IPS DF 4.7 (cell line): ENCODE measurements at regions not wholly inside any gene's neighbourhood (a gene's known extent, or its start where the extent isn't known, plus 50 kb on each side); places are given as distances from the start of the nearest gene placed in this dataset.
A peak's percentile ranks its signal among the peaks of the same experiment; 100 is the strongest.
"Not testable (repeated sequence)": the region's sequence is repeated elsewhere in the genome, so short reads cannot be mapped to it uniquely, and the experiment has no call there.

Experiments used
- DNase-seq: peaks from one replicate; pipeline ENCODE4 v3.0.0-alpha.2; 2013; ENCODE audit warnings: low spot score; ENCODE audit errors: extremely low read depth

GRCh38 chr21:27058673-27059605, 92.1 kb upstream of the ADAMTS5 start:
- DNase-seq, result no peak

- no peak for DNase-seq
Observed at GRCh38 chr21:27057997-27058396, 91.1 kb upstream of the ADAMTS5 start.

GRCh38 chr21:27047658-27048314, 80.9 kb upstream of the ADAMTS5 start:
- DNase-seq, result no peak

- no peak for DNase-seq
Observed at GRCh38 chr21:27047283-27047657, 80.4 kb upstream of the ADAMTS5 start.

GRCh38 chr21:27045281-27045985, 78.5 kb upstream of the ADAMTS5 start:
- no peak for DNase-seq

GRCh38 chr21:27043377-27043776, 76.5 kb upstream of the ADAMTS5 start:
- DNase-seq, result no peak

GRCh38 chr21:27040738-27041469, 74.0 kb upstream of the ADAMTS5 start:
- DNase-seq, result no peak

- no peak for DNase-seq
Observed at GRCh38 chr21:27036736-27037301, 69.9 kb upstream of the ADAMTS5 start.

GRCh38 chr21:27035791-27036190, 68.9 kb upstream of the ADAMTS5 start:
- DNase-seq, result no peak

GRCh38 chr21:27034796-27035195, 67.9 kb upstream of the ADAMTS5 start:
- DNase-seq, result no peak

GRCh38 chr21:27033471-27033870, 66.6 kb upstream of the ADAMTS5 start:
- DNase-seq, result no peak

GRCh38 chr21:27026501-27026900, 59.6 kb upstream of the ADAMTS5 start:
- peak; percentile 56 for DNase-seq

- DNase-seq, result not testable (repeated sequence)
Observed at GRCh38 chr21:27025708-27026107, 58.8 kb upstream of the ADAMTS5 start.

GRCh38 chr21:27024971-27025370, 58.1 kb upstream of the ADAMTS5 start:
- no peak for DNase-seq

GRCh38 chr21:27024301-27024700, 57.4 kb upstream of the ADAMTS5 start:
- no peak for DNase-seq

- DNase-seq, result no peak
Observed at GRCh38 chr21:27023186-27023585, 56.3 kb upstream of the ADAMTS5 start.

- no peak for DNase-seq
Observed at GRCh38 chr21:27021801-27022200, 54.9 kb upstream of the ADAMTS5 start.

- DNase-seq, result no peak
Observed at GRCh38 chr21:27021046-27021445, 54.2 kb upstream of the ADAMTS5 start.

- DNase-seq, result no peak
Observed at GRCh38 chr21:27017246-27017645, 50.4 kb upstream of the ADAMTS5 start.
